Smooth muscle cell (in vitro differentiated cells): ENCODE measurements at regions not wholly inside any gene's neighbourhood (a gene's known extent, or its start where the extent isn't known, plus 50 kb on each side); places are given as distances from the start of the nearest gene placed in this dataset.

Experiments used
- DNase-seq: peaks from one replicate; lab custom pipeline; 2025; ENCODE audit not compliant: unreplicated experiment; lab: John Stamatoyannopoulos, UW
- H2AFZ ChIP-seq: fragments of 200-600 bp; sonication (generic); 2 replicates; pipeline ENCODE4 v1.6.0; 2016; ENCODE audit warnings: antibody characterized with exemption, low read depth, mild to moderate bottlenecking
- H3F3A ChIP-seq: fragments of 200-600 bp; sonication (generic); 2 replicates; pipeline ENCODE4 v1.6.0; 2017; ENCODE audit warnings: antibody characterized with exemption, low read depth
- H3K27ac ChIP-seq: fragments of 200-600 bp; sonication (generic); 2 replicates; pipeline ENCODE4 v1.5.1; 2016; ENCODE audit warnings: low read depth, mild to moderate bottlenecking
- H3K27me3 ChIP-seq: fragments of 200-600 bp; sonication (generic); 2 replicates; pipeline ENCODE4 v1.6.1; 2016; ENCODE audit warnings: low read depth, mild to moderate bottlenecking
- H3K36me3 ChIP-seq: fragments of 200-600 bp; sonication (generic); 2 replicates; pipeline ENCODE4 v1.5.1; 2016; ENCODE audit warnings: low read depth
- H3K4me1 ChIP-seq: fragments of 200-600 bp; sonication (generic); 2 replicates; pipeline ENCODE4 v1.5.1; 2016; ENCODE audit warnings: low read depth
- H3K4me2 ChIP-seq: fragments of 200-600 bp; sonication (generic); 2 replicates; pipeline ENCODE4 v1.6.0; 2016; ENCODE audit warnings: mild to moderate bottlenecking
- H3K4me3 ChIP-seq: fragments of 200-600 bp; sonication (generic); 2 replicates; pipeline ENCODE4 v1.5.1; 2016; ENCODE audit warnings: mild to moderate bottlenecking
- H3K79me2 ChIP-seq: fragments of 200-600 bp; sonication (generic); 2 replicates; pipeline ENCODE4 v1.6.0; 2016; ENCODE audit warnings: low read depth, mild to moderate bottlenecking
- H3K9ac ChIP-seq: fragments of 200-600 bp; sonication (generic); 2 replicates; pipeline ENCODE4 v1.6.0; 2016; ENCODE audit warnings: low read depth
- H3K9me3 ChIP-seq: fragments of 200-600 bp; sonication (generic); replicated peaks from 2 replicates; pipeline ENCODE4 v1.5.1; 2016; ENCODE audit warnings: low read depth
- H4K20me1 ChIP-seq: fragments of 200-600 bp; sonication (generic); 2 replicates; pipeline ENCODE4 v1.6.0; 2016; ENCODE audit warnings: low read depth
- whole genome bisulfite sequencing: methylation state at CpG from one replicate; pipeline ENCODE4 v1.1.7; 2016; ENCODE audit warnings: low lambda C conversion rate; 5-methylcytosine and 5-hydroxymethylcytosine counted together
- TF ChIP-seq, protein P1 (sequence below): fragments of 200-600 bp; sonication (generic); IDR thresholded peaks from 2 replicates; pipeline ENCODE4 v1.5.1; 2017; ENCODE audit warnings: borderline replicate concordance, mild to moderate bottlenecking, antibody characterized with exemption; ENCODE audit not compliant: insufficient read depth, poor library complexity, severe bottlenecking

DNA sequence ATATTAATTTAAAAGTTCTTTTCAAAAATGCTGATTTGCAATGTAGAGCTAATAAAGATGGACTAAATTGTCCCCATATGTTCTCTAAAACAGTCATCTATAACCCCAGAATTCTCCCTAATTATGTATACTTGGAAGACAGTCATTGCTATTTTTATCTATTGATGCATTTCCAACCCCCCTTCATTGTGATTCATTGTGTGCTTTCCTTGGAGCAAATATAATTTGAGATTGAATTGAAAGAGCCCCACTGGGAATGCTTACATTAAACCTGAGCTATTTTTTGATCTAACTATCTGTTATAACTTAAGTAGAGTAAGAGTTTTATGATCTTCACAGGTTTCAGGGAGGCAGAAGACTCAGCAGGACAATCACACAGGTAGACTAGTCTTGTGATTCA lies 73.7 kb upstream of the PTCHD4 start:
- no peak for DNase-seq
- H3K4me1 ChIP-seq = no peaks in the 10 kb centered on the region
- H4K20me1 ChIP-seq = no peaks in the 10 kb centered on the region
- TF ChIP-seq, protein P1, sequence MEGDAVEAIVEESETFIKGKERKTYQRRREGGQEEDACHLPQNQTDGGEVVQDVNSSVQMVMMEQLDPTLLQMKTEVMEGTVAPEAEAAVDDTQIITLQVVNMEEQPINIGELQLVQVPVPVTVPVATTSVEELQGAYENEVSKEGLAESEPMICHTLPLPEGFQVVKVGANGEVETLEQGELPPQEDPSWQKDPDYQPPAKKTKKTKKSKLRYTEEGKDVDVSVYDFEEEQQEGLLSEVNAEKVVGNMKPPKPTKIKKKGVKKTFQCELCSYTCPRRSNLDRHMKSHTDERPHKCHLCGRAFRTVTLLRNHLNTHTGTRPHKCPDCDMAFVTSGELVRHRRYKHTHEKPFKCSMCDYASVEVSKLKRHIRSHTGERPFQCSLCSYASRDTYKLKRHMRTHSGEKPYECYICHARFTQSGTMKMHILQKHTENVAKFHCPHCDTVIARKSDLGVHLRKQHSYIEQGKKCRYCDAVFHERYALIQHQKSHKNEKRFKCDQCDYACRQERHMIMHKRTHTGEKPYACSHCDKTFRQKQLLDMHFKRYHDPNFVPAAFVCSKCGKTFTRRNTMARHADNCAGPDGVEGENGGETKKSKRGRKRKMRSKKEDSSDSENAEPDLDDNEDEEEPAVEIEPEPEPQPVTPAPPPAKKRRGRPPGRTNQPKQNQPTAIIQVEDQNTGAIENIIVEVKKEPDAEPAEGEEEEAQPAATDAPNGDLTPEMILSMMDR = no peak
- H3K27me3 ChIP-seq = no peaks in the 10 kb centered on the region
- H3K36me3 ChIP-seq = no peaks in the 10 kb centered on the region
- no peak overlapping the region for H3K4me2 ChIP-seq
- no peaks in the 10 kb centered on the region for H3K9me3 ChIP-seq
- H3K79me2 ChIP-seq = no peaks in the 10 kb centered on the region
- no peak overlapping the region for H3K27ac ChIP-seq
- H3F3A ChIP-seq = no peaks in the 10 kb centered on the region
- H3K9ac ChIP-seq = no peak overlapping the region
- no peak overlapping the region for H2AFZ ChIP-seq
- H3K4me3 ChIP-seq = no peak overlapping the region

DNA sequence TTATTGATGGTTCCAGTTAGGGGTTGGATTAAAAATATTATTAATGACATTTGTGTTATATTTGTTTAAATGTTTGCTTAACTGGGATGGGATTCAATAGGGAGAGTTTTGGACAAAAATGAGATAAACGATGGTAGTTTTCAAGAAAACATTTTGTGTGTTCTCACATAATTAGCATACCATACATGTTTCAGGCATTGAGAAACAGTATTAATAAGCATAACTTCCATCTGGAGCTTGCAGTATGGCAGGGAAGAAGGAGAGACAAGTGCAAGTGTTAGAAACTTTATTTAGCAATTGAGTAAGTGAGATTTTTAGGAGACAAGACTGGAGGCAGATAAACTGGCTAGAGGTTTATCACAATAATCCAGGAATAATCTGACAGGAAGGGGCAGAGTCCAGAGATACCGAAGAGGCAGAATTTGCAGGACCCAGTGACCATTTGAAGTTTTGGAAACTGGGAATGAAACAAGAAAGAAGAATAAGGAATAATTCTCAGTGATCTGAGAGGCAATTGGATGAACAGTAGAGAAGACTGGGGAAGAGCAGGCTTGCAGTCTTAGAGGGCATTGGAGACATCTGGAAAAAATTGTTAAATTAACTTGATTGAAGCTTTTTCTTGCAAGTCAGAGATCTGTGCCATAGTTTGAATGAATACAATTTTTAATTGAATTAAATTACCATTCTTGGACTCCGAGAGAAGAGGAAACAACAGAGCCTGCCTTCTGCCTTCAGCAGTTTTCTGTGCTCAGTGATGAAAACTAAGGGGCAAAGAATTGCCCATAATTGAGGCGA lies 73.0 kb upstream of the PTCHD4 start:
- H3K36me3 ChIP-seq = no peaks in the 10 kb centered on the region
- TF ChIP-seq, protein P1 = no peak
- H3K4me2 ChIP-seq = no peak overlapping the region
- no peaks in the 10 kb centered on the region for H3K79me2 ChIP-seq
- no peaks in the 10 kb centered on the region for H4K20me1 ChIP-seq
- no peaks in the 10 kb centered on the region for H3F3A ChIP-seq
- H3K27ac ChIP-seq = no peak overlapping the region
- no peak overlapping the region for H3K9ac ChIP-seq
- H3K4me3 ChIP-seq = no peak overlapping the region
- no peaks in the 10 kb centered on the region for H3K4me1 ChIP-seq
- no peak for DNase-seq
- WGBS = 77% methylated on average over 4 of the region's 4 CpGs
- H3K9me3 ChIP-seq = no peaks in the 10 kb centered on the region
- no peak overlapping the region for H2AFZ ChIP-seq
- H3K27me3 ChIP-seq = no peaks in the 10 kb centered on the region

- no peak for DNase-seq
- Histone ChIP-seq H3K9me3 (no peaks in the 10 kb centered on the region), H3K27ac (no peak overlapping the region), H3K4me1 (no peaks in the 10 kb centered on the region), H3K4me2 (no peak overlapping the region), H3K27me3 (no peaks in the 10 kb centered on the region), H2AFZ (no peak overlapping the region), H3K4me3 (no peak overlapping the region), H3K36me3 (no peaks in the 10 kb centered on the region), H3K79me2 (no peaks in the 10 kb centered on the region), H3F3A (no peaks in the 10 kb centered on the region), H3K9ac (no peak overlapping the region), H4K20me1 (no peaks in the 10 kb centered on the region)
- 40% methylated on average over 1 of the region's 1 CpG for WGBS
- TF ChIP-seq, protein P1 = no peak
Observed at GRCh38 chr6:48183178-48183577, 72.2 kb upstream of the PTCHD4 start.

- H3K4me3 ChIP-seq = no peak overlapping the region
- no peaks in the 10 kb centered on the region for H3K36me3 ChIP-seq
- no peaks in the 10 kb centered on the region for H3K27me3 ChIP-seq
- no peaks in the 10 kb centered on the region for H4K20me1 ChIP-seq
- H3K27ac ChIP-seq = no peak overlapping the region
- no peaks in the 10 kb centered on the region for H3K79me2 ChIP-seq
- H3F3A ChIP-seq = no peaks in the 10 kb centered on the region
- 92% methylated on average over 2 of the region's 2 CpGs for WGBS
- no peak overlapping the region for H3K4me2 ChIP-seq
- no peaks in the 10 kb centered on the region for H3K9me3 ChIP-seq
- DNase-seq = no peak
- no peaks in the 10 kb centered on the region for H3K4me1 ChIP-seq
- no peak overlapping the region for H3K9ac ChIP-seq
- H2AFZ ChIP-seq = no peak overlapping the region
- TF ChIP-seq, protein P1 = no peak
Observed at GRCh38 chr6:48178700-48179099, 67.7 kb upstream of the PTCHD4 start.
